DOHH2 (cell line): ENCODE measurements at regions not wholly inside any gene's neighbourhood (a gene's known extent, or its start where the extent isn't known, plus 50 kb on each side); places are given as distances from the start of the nearest gene placed in this dataset.
"Not testable (repeated sequence)": the region's sequence is repeated elsewhere in the genome, so short reads cannot be mapped to it uniquely, and the experiment has no call there.

ENCODE experiments used
- H3F3A ChIP-seq: fragments of 200-600 bp; sonication (generic), shearing (Covaris generic); 2 replicates; pipeline ENCODE4 v1.6.0; 2016; ENCODE audit warnings: antibody characterized with exemption, mild to moderate bottlenecking; ENCODE audit not compliant: control insufficient read depth, insufficient read depth
- H3K27ac ChIP-seq: fragments of 200-600 bp; sonication (generic); 2 replicates; pipeline ENCODE4 v1.5.1; 2014; ENCODE audit warnings: low read depth, mild to moderate bottlenecking, low read length, moderate library complexity
- H3K27me3 ChIP-seq: fragments of 200-600 bp; sonication (generic); 2 replicates; pipeline ENCODE4 v1.6.1; 2014; ENCODE audit warnings: mild to moderate bottlenecking, low read length, mixed read lengths; ENCODE audit not compliant: control insufficient read depth
- H3K36me3 ChIP-seq: fragments of 200-600 bp; sonication (generic); 2 replicates; pipeline ENCODE4 v1.6.1; 2014; ENCODE audit warnings: mild to moderate bottlenecking, low read length, moderate library complexity, mixed read lengths; ENCODE audit not compliant: control insufficient read depth
- H3K4me1 ChIP-seq: fragments of 200-600 bp; sonication (generic); 2 replicates; pipeline ENCODE4 v1.6.1; 2014; ENCODE audit warnings: mild to moderate bottlenecking, low read length, mixed read lengths; ENCODE audit not compliant: control insufficient read depth
- H3K4me2 ChIP-seq: fragments of 200-600 bp; sonication (generic); 2 replicates; pipeline ENCODE4 v1.6.0; 2014; ENCODE audit warnings: mild to moderate bottlenecking, low read length, moderate library complexity
- H3K4me3 ChIP-seq: fragments of 200-600 bp; sonication (generic); 2 replicates; pipeline ENCODE4 v1.5.1; 2014; ENCODE audit warnings: mild to moderate bottlenecking, low read length, mixed read lengths
- H3K79me2 ChIP-seq: fragments of 200-600 bp; sonication (generic); 2 replicates; pipeline ENCODE4 v1.6.1; 2014; ENCODE audit warnings: mild to moderate bottlenecking, low read length, mixed read lengths; ENCODE audit not compliant: control insufficient read depth
- H3K9me2 ChIP-seq: fragments of 200-600 bp; sonication (generic); replicated peaks from 2 replicates; pipeline ENCODE4 v1.6.1; 2014; ENCODE audit warnings: mild to moderate bottlenecking, low read length, mixed read lengths; ENCODE audit not compliant: control insufficient read depth
- H3K9me3 ChIP-seq: fragments of 200-600 bp; sonication (generic); 2 replicates; pipeline ENCODE4 v1.6.1; 2014; ENCODE audit warnings: antibody characterized with exemption, low read length, mixed read lengths; ENCODE audit not compliant: control insufficient read depth, insufficient read depth
- H4K20me1 ChIP-seq: fragments of 200-600 bp; sonication (generic); 2 replicates; pipeline ENCODE4 v1.6.0; 2014; ENCODE audit warnings: low read depth, mild to moderate bottlenecking, antibody characterized with exemption, low read length, moderate library complexity; ENCODE audit not compliant: control insufficient read depth, insufficient read depth
- CTCF ChIP-seq: fragments of 200-600 bp; sonication (generic); IDR thresholded peaks from one replicate; pipeline ENCODE4 v1.5.1; 2014; ENCODE audit warnings: antibody characterized with exemption, mild to moderate bottlenecking, low read depth, low read length; ENCODE audit not compliant: poor library complexity, severe bottlenecking
- EZH2phosphoT487 ChIP-seq: fragments of 200-600 bp; sonication (generic); IDR thresholded peaks from 2 replicates; pipeline ENCODE4 v1.6.1; 2017; ENCODE audit warnings: borderline replicate concordance, mild to moderate bottlenecking, antibody characterized with exemption, low read length, moderate library complexity, mixed read lengths

- Histone ChIP-seq H3K27me3 (no peaks in the 10 kb centered on the region), H3K4me3 (no peak overlapping the region), H3K4me1 (no peaks in the 10 kb centered on the region), H3K9me2 (no peaks in the 10 kb centered on the region), H3K9me3 (no peaks in the 10 kb centered on the region; the same call in 1 of the 2 replicates), H4K20me1 (no peaks in the 10 kb centered on the region), H3K27ac (no peak overlapping the region), H3K79me2 (no peaks in the 10 kb centered on the region), H3F3A (no peaks in the 10 kb centered on the region), H3K36me3 (no peaks in the 10 kb centered on the region), H3K4me2 (no peak overlapping the region)
- no peak for TF ChIP-seq CTCF
- no peak for TF ChIP-seq EZH2phosphoT487
These were observed 364.8 kb upstream of the SORCS1 start for GRCh38 chr10:107529350-107529749.

- Histone ChIP-seq H3K27ac (no peak overlapping the region), H3K4me3 (no peak overlapping the region)
These were observed 355.8 kb upstream of the SORCS1 start for GRCh38 chr10:107520348-107520747.

GRCh38 chr10:107517811-107518210 is 353.3 kb upstream of the SORCS1 start:
- H3K9me3 ChIP-seq: no peaks in the 10 kb centered on the region
- no peaks in the 10 kb centered on the region for H3F3A ChIP-seq
- H3K36me3 ChIP-seq: no peaks in the 10 kb centered on the region
- TF ChIP-seq EZH2phosphoT487 (no peak), CTCF (no peak)
- no peaks in the 10 kb centered on the region for H3K27me3 ChIP-seq
- H4K20me1 ChIP-seq: no peaks in the 10 kb centered on the region
- H3K9me2 ChIP-seq: no peaks in the 10 kb centered on the region
- no peak overlapping the region for H3K4me3 ChIP-seq
- H3K27ac ChIP-seq: no peak overlapping the region
- no peaks in the 10 kb centered on the region for H3K79me2 ChIP-seq
- H3K4me2 ChIP-seq: no peak overlapping the region
- no peaks in the 10 kb centered on the region for H3K4me1 ChIP-seq

More at GRCh38 chr10:107520348-107520747, 355.8 kb upstream of the SORCS1 start:
- TF ChIP-seq CTCF: no peak
- no peak for TF ChIP-seq EZH2phosphoT487
- Histone ChIP-seq H3K9me3 (no peaks in the 10 kb centered on the region), H3K27me3 (no peaks in the 10 kb centered on the region), H3F3A (no peaks in the 10 kb centered on the region), H3K9me2 (no peaks in the 10 kb centered on the region), H4K20me1 (no peaks in the 10 kb centered on the region), H3K36me3 (no peaks in the 10 kb centered on the region), H3K79me2 (no peaks in the 10 kb centered on the region), H3K4me2 (no peak overlapping the region), H3K4me1 (no peaks in the 10 kb centered on the region)

- H3K36me3 ChIP-seq: no peaks in the 10 kb centered on the region
- no peaks in the 10 kb centered on the region for H4K20me1 ChIP-seq
- H3K4me2 ChIP-seq: no peak overlapping the region
- no peaks in the 10 kb centered on the region for H3K9me2 ChIP-seq
- H3K9me3 ChIP-seq: no peaks in the 10 kb centered on the region
- H3K27ac ChIP-seq: no peak overlapping the region
- no peak overlapping the region for H3K4me3 ChIP-seq
- H3K79me2 ChIP-seq: no peaks in the 10 kb centered on the region
- H3K27me3 ChIP-seq: no peaks in the 10 kb centered on the region
- no peaks in the 10 kb centered on the region for H3K4me1 ChIP-seq
- no peaks in the 10 kb centered on the region for H3F3A ChIP-seq
- no peak for TF ChIP-seq EZH2phosphoT487
- TF ChIP-seq CTCF: no peak
These were observed 351.8 kb upstream of the SORCS1 start for GRCh38 chr10:107516349-107516748.

- H3K4me2 ChIP-seq, H3F3A ChIP-seq, H3K36me3 ChIP-seq, H3K9me2 ChIP-seq, H3K79me2 ChIP-seq, H3K27me3 ChIP-seq, H4K20me1 ChIP-seq, H3K4me3 ChIP-seq, H3K27ac ChIP-seq, H3K9me3 ChIP-seq, H3K4me1 ChIP-seq: not testable (repeated sequence)
These were observed 339.5 kb upstream of the SORCS1 start for GRCh38 chr10:107504011-107504410.
